ENCODE measurements at regions not wholly inside any gene's neighbourhood (a gene's known extent, or its start where the extent isn't known, plus 50 kb on each side); places are given as distances from the start of the nearest gene placed in this dataset.

DNA sequence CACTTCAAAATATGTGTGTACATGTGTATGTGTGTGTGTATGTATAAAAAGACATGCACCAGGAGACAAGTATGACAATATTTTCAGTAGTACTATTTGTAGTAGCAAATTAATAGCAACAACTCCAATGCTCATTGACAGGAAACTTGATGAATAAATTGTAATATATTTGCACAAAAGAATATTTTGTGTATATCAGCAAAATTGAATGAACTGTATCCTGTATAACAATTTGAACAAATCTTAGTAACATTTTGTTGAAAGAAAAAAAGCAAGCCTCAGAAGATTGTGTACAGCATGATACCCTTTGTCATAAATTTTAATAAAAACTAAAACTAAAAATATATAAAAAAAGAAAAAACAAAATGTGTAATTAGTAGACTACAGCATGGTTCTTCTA, 1367.3 kb upstream of the TMEFF2 start:
- TF ChIP-seq, protein P1, sequence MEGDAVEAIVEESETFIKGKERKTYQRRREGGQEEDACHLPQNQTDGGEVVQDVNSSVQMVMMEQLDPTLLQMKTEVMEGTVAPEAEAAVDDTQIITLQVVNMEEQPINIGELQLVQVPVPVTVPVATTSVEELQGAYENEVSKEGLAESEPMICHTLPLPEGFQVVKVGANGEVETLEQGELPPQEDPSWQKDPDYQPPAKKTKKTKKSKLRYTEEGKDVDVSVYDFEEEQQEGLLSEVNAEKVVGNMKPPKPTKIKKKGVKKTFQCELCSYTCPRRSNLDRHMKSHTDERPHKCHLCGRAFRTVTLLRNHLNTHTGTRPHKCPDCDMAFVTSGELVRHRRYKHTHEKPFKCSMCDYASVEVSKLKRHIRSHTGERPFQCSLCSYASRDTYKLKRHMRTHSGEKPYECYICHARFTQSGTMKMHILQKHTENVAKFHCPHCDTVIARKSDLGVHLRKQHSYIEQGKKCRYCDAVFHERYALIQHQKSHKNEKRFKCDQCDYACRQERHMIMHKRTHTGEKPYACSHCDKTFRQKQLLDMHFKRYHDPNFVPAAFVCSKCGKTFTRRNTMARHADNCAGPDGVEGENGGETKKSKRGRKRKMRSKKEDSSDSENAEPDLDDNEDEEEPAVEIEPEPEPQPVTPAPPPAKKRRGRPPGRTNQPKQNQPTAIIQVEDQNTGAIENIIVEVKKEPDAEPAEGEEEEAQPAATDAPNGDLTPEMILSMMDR (IDR thresholded peaks at IDR 0.05), result no peak
- no peak for TF ChIP-seq ZFX (IDR thresholded peaks at IDR 0.05; ENCODE audit: borderline replicate concordance)

DNA sequence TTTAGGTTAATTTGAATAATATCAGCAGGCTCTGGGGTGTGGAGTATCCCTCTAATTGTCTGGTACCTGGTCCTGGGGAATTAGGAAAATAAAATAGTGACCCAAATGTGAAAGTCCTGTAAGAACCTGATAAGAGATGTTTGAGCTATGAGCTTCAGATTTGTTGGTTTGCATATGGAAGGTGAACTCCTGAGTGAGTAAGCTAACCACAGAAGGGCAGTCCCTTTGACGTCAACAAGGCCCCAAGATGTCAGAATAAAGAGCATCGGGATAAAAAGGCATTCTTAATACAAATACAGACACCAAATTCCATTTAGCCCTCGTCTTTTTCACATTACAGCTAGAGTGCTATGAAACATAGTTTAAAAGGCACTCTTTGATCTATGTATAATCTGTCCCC, 1366.3 kb upstream of the TMEFF2 start:
- H3K27ac ChIP-seq, result no peak overlapping the region
- TF ChIP-seq ZFX (IDR thresholded peaks at IDR 0.05; ENCODE audit: borderline replicate concordance), result no peak
- TF ChIP-seq, protein P1 (IDR thresholded peaks at IDR 0.05), result no peak

More for the DNA sequence above, 1367.3 kb upstream of the TMEFF2 start:
- H3K27ac ChIP-seq, result no peak overlapping the region

DNA sequence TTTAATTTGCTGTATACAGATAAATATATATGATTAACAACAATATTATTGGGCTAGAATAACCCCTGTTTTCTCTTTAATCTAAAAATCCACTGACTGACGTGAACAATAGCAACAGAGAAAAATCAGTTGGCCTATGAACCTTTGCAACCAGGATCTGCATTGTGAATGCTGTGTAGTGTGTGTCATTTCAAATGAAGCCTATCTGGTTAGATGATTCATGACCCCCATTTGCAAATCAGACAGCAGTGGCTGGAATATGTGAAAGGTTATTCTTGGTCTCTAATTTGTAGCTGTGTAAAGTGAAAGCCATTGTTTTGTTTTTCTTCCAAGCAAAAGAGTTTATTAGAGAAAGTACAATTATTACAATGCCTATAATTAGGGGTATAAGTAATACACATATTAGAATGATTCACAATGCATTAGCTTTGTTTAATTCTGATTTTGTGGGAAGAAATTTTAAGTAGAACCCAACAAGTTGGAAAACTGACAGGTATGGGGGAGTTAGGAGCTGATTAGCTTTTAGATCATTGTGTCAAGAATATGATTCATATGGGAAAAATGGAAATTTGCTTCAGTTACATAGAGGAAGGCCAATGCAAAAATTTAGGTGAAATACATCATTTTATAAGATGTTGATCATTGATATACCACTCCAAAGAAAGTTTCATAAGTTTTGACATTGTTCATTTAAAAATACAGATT, 1362.2 kb upstream of the TMEFF2 start:
- TF ChIP-seq, protein P1 (IDR thresholded peaks at IDR 0.05), result no peak
- TF ChIP-seq ZFX (IDR thresholded peaks at IDR 0.05; ENCODE audit: borderline replicate concordance), result no peak
- H3K27ac ChIP-seq, result no peak overlapping the region

DNA sequence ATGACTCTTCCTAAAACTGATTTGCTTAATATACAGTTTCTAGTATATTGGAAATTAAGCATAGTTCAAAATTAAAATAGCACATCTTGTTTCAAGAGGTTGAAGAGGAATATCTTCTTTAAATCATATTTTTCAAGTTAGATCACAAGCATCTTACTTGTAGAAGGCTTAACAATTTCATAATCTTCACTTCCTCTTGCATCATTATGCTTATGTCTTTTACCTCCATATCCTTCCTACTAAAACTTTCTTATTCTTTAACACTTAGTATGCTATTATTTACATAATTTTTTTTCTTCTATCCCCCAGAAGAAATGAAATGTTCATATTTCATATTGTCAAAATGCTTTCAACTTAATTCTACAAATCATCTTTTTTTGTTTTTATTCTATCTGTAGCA, 1354.9 kb upstream of the TMEFF2 start:
- no peak overlapping the region for H3K27ac ChIP-seq
- TF ChIP-seq, protein P1 (IDR thresholded peaks at IDR 0.05), result no peak
- TF ChIP-seq ZFX (IDR thresholded peaks at IDR 0.05; ENCODE audit: borderline replicate concordance), result no peak

DNA sequence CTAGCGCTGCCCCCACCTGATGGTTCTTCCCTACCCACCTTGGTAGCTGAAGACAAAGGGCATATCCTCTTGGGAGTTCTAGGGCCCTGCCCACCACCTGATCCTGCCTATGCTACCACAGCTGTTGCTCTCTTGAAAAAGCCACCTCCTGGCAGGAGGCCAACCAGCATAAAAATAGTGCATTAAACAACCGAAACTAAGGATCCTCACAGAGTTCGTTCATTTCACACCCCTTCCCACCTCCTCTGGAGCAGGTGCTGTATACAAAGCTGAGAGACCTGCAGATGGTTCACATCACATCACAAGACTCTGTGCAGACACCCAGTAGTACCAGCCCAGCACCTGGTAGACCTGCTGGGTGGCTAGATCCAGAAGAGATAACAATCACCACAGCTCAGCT, 1348.0 kb upstream of the TMEFF2 start:
- H3K27ac ChIP-seq, result no peak overlapping the region
- TF ChIP-seq, protein P1 (IDR thresholded peaks at IDR 0.05), result no peak
- no peak for TF ChIP-seq ZFX (IDR thresholded peaks at IDR 0.05; ENCODE audit: borderline replicate concordance)

DNA sequence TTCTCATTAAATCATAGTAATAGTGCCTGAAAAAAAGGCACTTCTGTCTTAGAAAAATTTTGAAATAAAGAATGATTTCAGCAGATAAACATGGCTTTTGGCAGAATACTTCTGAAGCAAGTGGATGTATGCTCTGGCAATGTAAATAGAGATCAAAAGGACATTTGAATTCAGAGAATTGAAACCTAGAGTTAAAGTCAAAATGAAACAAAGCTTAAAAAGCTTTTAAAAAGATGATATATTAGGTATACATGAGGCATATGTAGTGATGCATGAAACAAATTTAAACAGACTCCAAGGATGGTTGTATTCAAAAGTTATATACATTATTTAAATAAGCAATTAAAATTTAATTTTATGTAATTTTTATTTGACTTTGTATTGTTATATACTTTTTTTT, 1344.5 kb upstream of the TMEFF2 start:
- TF ChIP-seq, protein P1 (IDR thresholded peaks at IDR 0.05), result no peak
- no peak for TF ChIP-seq ZFX (IDR thresholded peaks at IDR 0.05; ENCODE audit: borderline replicate concordance)
- H3K27ac ChIP-seq, result no peak overlapping the region

DNA sequence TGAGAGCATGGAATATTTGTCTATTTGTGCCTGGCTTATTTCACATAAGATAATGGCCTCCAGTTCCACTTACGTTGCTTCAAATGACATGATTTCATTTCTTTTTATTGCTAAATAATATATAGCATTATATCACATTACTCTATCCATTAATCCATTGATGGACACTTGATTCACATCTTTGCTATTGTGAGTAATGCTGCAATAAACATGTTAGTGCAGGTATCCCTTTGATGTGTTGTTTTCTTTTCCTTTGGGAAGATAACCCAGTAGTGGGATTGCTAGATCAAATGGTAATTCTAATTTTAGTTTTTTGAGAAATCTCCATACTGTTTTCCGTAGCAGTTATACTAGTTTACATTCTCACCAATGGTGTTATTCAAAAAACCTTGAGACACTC, 1343.3 kb upstream of the TMEFF2 start:
- no peak overlapping the region for H3K27ac ChIP-seq
- TF ChIP-seq, protein P1 (IDR thresholded peaks at IDR 0.05), result no peak
- TF ChIP-seq ZFX (IDR thresholded peaks at IDR 0.05; ENCODE audit: borderline replicate concordance), result no peak

All from 22Rv1 (cell line).